ENCODE measurements at regions not wholly inside any gene's neighbourhood (a gene's known extent, or its start where the extent isn't known, plus 50 kb on each side); places are given as distances from the start of the nearest gene placed in this dataset.

DNA sequence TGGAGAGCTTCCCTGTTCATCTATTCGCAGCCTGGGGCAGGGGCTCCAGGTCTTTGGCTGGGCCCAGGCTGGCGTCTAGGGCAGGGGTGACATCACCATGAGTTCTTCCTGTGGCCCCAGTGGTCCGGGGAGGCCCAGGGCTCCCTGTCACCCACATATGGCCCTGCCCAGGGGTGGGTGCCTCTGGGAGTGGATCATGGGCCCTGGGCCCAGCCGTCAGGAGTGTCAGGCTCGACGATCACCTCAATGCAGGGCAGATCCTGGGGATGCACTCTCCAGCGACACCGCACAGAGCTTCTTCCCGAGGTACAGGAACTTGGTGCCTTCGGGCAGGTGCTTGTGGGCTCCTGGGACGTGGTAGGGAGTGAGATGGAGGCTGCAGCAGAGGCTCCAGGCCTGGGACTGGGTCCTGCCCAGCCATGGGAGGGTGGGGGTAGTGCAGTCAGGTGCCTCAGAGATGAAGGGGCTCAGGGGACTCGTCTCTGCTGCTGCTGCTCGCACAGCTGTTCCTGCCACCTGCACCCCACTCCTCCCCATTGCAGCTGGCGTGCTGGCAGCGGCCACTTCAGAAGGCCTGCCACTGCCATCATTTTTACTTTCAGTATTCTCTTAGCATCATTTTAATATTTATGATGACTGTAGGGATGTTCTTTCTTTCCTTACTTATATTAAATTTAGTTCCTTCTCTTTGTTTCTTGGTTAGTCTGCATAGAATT lies 196.0 kb upstream of the VRK2 start:
- H3K9me3 ChIP-seq: peaks cover 2% of the 10 kb centered on the region; the same call in 1 of the 2 replicates
- H3K27me3 ChIP-seq: no peaks in the 10 kb centered on the region
- DNase-seq: no peak
- no peaks in the 10 kb centered on the region for H3K36me3 ChIP-seq
- H3K4me3 ChIP-seq: no peak overlapping the region

DNA sequence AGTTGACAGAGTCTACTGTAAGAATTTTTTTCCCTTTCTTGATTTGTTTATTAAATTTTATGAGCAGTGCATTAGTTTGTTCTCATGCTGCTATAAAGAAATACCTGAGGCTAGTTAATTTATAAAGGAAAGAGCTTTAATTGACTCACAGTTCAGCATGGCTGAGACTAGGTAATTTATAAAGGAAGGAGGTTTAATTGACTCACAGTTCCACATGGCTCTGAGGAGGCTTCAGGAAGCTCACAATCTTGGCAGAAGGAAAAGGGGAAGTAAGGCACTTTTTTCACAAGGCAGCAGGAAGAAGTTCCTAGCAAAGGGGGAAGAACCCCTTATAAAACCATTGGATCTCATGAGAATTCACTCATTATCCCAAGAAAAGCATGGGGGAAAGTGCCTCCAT lies 191.4 kb upstream of the VRK2 start:
- H3K36me3 ChIP-seq: no peaks in the 10 kb centered on the region
- H3K4me3 ChIP-seq: no peak overlapping the region
- DNase-seq: no peak
- H3K27me3 ChIP-seq: no peaks in the 10 kb centered on the region
- H3K9me3 ChIP-seq: no peaks in the 10 kb centered on the region

DNA sequence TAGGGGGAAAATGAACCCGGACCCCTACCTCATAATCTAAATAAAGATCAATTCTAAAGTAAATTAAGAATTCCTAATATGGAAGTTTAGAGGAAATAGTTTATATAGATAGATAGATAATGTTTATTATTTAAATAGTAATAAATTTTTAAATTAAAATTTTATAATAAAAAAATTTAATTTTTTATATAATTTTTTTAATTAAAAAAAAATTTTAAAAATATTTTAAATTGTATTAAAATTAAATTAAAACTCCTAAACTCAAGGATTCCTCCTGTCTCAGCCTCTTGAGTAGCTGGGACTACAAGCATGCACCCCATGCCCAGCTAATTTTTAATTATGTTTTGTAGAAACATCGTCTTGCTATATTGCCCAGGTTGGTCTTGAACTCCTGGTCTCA lies 186.9 kb upstream of the VRK2 start:
- H3K4me3 ChIP-seq: no peak overlapping the region
- no peaks in the 10 kb centered on the region for H3K27me3 ChIP-seq
- no peak for DNase-seq
- H3K9me3 ChIP-seq: no peaks in the 10 kb centered on the region
- no peaks in the 10 kb centered on the region for H3K36me3 ChIP-seq

DNA sequence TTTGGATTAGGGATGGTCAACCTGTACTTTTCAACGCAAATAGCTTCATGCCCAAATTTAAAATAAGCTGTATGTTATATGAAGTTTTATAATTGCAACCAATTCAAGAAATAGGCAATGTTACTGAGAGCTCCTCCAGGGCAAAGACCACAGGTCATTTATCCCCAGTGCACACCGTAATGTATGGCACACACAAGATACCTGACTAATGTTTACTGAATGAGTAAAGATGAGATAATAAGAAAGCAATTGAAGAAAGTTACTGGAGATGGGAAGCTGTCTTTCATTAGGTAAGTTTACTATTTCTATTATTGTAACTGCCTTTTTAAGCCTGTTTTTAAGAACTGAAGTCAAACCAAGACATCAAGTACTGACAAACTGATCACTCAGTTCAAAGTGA lies 184.5 kb upstream of the VRK2 start:
- DNase-seq: no peak
- H3K9me3 ChIP-seq: no peaks in the 10 kb centered on the region
- no peak overlapping the region for H3K4me3 ChIP-seq
- H3K36me3 ChIP-seq: no peaks in the 10 kb centered on the region
- no peaks in the 10 kb centered on the region for H3K27me3 ChIP-seq

DNA sequence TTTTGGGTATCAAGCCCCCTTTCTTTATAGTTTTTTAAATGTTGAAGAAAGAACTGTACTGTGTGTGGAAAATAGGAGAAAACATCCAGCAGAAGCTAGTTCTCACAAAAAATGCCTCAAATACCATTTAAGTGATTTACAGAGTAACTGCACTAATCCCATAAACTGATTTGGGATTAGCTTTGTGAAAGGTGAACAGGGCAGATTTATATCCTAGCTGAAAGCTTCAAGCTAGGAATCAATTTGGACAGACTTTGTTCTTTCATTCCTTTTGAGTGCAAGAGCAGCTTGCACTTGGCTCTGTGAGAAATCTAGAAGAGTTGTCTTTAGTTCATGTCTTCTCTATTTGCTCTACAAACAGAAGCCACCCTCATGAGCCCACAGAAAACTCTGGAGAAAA lies 183.9 kb upstream of the VRK2 start:
- Histone ChIP-seq H3K36me3 (no peaks in the 10 kb centered on the region), H3K27me3 (no peaks in the 10 kb centered on the region), H3K4me3 (no peak overlapping the region), H3K9me3 (no peaks in the 10 kb centered on the region)
- DNase-seq: no peak

DNA sequence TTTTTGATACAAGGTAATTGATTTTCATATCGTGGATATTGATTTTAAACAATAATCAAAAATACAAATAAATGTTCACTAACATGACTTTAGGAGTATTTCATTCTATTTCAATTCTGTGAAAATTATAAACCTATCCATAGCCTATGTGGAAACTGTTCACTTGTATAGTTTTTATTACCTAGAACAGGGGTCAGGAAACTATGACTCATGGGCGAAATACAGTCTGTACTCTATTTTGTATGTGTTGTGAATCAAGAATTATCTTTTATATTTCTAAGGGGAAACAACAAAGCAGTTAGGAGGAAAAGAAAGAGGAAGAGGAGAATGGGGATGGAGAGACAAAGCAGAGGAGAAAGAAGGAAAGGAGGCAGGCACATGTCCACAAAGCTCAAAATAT lies 181.7 kb upstream of the VRK2 start:
- Histone ChIP-seq H3K4me3 (no peak overlapping the region), H3K9me3 (no peaks in the 10 kb centered on the region), H3K27me3 (no peaks in the 10 kb centered on the region), H3K36me3 (no peaks in the 10 kb centered on the region)
- DNase-seq: no peak

DNA sequence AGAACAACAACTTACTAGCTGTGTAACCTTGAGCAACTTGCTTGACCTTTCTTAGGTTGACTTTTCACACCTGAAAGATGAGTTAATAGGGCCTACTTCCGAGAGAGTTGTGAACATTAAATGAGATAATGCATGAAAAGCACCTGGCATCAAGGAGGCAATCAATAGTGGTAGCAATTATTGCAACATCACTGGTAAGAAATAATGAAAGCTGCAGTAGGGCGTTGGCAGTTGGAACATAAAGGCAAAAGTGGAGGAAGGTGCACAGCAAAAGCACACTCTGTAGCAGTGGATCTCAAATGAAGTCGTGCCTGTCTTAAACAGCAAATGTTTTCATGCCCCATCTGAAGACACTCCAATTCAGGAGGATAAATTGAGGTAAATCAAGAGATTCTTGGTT lies 178.9 kb upstream of the VRK2 start:
- no peaks in the 10 kb centered on the region for H3K27me3 ChIP-seq
- no peak for DNase-seq
- no peaks in the 10 kb centered on the region for H3K9me3 ChIP-seq
- H3K4me3 ChIP-seq: no peak overlapping the region
- no peaks in the 10 kb centered on the region for H3K36me3 ChIP-seq

DNA sequence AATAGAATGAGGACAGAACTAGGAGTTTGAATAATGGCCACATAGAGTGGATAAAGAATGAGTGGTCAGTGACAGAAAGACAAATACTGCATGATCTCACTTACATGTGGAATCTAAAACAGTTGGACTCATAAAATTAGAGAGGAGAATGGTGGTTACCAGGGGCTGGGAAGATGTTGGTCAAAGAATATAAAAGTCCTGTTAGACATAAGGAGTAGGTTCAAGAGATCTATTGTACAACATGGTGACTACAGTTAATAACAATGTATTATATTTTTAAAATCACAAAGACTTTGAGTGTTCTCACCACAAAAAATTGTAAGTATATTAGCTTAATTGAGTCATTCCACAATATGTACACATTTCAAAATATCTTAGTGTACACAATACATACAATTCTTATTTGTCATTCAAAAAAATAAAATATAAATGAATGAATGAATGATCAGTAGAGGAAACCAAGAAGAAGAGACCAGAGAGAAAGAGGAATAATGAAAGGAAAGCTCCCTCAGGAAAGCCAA lies 177.9 kb upstream of the VRK2 start:
- Histone ChIP-seq H3K27me3 (no peaks in the 10 kb centered on the region), H3K4me3 (no peak overlapping the region), H3K9me3 (no peaks in the 10 kb centered on the region), H3K36me3 (no peaks in the 10 kb centered on the region)
- DNase-seq: no peak

DNA sequence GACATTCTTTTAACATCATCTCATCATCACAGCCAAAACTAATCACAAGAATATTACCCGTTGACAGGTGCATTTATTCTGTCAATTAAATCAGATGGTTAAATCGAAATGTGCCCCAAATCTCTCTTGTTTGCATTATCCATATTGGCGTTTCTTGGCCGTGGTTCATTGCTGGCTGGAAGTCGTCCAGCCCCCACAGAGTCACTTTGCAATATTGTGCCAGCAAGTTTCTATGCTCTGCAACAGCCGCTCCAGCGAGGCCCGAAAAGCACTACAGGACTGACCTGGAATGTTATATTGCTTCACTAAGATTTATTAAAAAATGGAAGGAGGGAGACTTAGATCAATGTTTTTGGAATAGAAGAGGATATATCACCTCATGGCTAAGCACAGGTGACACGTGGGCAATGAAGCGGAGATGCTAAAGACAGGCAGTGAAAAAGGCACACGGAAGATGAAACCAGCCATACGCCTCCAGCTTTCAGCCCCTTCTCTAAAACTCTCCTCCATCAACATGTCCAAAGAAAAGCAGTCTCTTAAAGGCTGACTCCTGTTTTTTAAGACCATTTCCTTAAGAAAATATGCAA lies 176.8 kb upstream of the VRK2 start:
- no peaks in the 10 kb centered on the region for H3K36me3 ChIP-seq
- no peak for DNase-seq
- no peaks in the 10 kb centered on the region for H3K27me3 ChIP-seq
- no peak overlapping the region for H3K4me3 ChIP-seq
- no peaks in the 10 kb centered on the region for H3K9me3 ChIP-seq

DNA sequence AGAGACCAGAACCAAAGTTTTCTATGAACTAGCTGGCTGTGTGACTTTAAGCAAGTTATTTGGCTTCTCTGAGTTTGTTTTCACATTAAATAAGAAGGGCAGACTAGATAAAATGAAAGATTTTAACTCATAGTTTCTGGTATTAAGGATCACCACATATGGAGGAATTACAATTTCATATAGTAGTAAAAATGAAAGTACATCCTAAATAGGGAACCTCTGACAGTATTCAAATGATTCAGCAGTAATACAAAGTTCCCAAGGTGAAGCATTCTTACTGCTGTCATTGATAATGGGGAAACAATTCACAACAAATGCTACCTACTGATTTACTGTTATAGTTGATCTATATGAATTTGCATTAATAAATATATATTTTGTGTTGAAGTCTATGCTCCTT lies 170.3 kb upstream of the VRK2 start:
- H3K9me3 ChIP-seq: no peaks in the 10 kb centered on the region

DNA sequence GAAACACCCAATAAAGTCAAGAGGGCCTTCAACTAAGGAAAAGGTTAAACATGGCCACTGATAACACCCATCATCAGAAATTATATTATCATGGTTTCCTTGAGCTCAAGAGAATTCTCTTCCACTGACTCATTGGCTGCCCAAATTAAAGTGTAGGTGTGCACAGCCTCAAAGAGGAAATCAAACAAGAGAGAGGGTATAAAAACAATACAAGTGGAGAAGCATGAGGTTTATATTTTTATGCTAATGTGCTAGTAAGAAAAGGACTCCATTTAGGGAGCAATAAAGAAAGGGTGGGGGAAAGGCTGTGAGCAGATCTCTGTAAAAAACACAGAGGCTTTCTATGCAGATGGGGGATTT lies 168.8 kb upstream of the VRK2 start:
- DNase-seq: no peak
- no peak overlapping the region for H3K4me3 ChIP-seq
- H3K36me3 ChIP-seq: no peaks in the 10 kb centered on the region
- no peaks in the 10 kb centered on the region for H3K27me3 ChIP-seq
- H3K9me3 ChIP-seq: no peaks in the 10 kb centered on the region

More for the DNA sequence above, 170.3 kb upstream of the VRK2 start:
- no peak for DNase-seq
- H3K27me3 ChIP-seq: no peaks in the 10 kb centered on the region
- no peaks in the 10 kb centered on the region for H3K36me3 ChIP-seq
- H3K4me3 ChIP-seq: no peak overlapping the region

DNA sequence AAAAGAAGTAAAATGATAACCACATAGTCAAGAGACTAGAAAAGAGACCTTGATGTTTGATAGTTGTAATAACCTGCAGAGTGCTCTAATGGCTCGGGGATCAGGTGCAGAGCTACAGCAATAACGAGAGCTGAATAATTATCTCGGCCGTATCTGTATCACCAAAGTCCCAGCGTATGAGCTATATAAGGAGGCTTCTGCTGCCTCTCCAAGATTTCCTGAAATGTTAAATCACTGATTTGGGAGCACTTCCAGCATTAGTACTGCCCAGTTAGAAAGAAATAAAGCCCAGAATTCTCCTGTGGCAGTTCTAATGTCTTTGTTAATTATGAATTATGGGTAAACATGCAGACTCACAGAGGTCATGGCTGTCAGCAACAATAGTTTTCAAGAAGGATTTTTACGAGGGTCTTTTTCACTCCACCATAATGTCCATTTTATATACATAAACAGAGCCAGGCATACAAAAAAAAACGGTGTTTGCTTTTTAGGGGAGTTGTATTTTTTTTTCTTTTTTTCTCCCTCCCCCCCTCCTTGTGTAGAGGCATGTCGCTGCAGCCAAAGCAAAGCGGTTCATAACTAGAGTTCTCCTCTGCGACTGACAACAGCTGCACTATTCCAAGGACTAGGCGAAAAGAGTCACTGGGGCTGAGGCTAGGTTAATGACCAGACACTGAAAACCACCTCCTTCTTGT lies 168.3 kb upstream of the VRK2 start:
- H3K27me3 ChIP-seq: no peaks in the 10 kb centered on the region
- no peak for DNase-seq

DNA sequence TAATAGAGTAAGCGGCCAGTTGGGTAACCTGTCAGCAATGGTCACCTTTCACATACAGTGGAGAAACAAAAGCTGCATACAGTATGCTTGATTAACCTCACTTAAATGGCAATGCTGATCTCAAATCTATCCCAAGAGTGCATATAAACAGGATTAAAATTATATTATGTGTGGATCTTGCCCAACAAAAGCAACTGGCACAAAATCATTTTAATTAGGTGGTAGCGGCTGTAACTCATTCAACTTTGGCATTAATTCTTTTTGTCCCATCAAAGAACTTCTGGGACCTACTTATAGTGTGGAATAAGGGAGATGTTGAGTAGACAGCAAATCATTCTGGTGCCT lies 167.8 kb upstream of the VRK2 start:
- no peak for DNase-seq
- H3K4me3 ChIP-seq: no peak overlapping the region
- H3K36me3 ChIP-seq: no peaks in the 10 kb centered on the region
- H3K27me3 ChIP-seq: no peaks in the 10 kb centered on the region
- no peaks in the 10 kb centered on the region for H3K9me3 ChIP-seq

More for the DNA sequence above, 168.3 kb upstream of the VRK2 start:
- Histone ChIP-seq H3K4me3 (no peak overlapping the region), H3K9me3 (no peaks in the 10 kb centered on the region), H3K36me3 (no peaks in the 10 kb centered on the region)

DNA sequence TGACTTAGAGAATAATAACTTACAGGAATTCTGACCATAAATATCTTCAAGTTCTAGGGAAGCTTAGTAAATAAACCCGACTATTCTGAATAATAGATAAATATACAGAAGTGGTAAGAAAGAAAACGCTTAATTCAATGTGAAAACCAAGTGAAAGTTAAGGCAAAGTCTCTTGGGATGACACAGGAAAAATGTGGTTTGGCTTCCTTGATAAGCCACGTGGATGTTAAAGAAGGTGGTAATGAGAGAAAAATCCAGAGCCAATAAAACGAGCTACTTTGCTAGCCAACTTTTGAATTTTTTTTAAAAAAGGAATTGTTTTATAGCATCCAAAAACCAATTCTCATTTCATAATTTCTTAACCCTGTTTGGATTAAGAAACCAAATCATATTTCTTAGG lies 166.2 kb upstream of the VRK2 start:
- no peaks in the 10 kb centered on the region for H3K36me3 ChIP-seq
- no peak for DNase-seq
- no peaks in the 10 kb centered on the region for H3K27me3 ChIP-seq
- no peaks in the 10 kb centered on the region for H3K9me3 ChIP-seq
- no peak overlapping the region for H3K4me3 ChIP-seq

DNA sequence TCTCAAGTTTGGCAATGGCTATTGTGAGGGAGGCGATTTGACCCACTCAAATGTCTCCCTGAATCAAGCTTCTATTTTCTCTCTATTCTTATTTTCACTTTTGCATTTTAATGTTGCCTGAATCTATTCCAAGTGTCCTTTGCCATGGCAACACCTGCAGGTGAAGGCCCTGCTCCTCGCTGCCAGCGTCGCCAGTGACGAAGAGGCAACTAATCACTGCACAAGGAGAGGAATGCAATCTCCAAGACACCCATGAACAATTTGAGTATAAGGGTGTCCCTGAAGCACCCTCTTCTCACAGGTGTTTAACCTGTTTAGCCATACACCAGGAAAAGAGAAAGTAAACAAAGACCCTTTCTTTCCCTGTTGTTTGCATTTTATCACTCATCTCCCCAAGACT lies 165.6 kb upstream of the VRK2 start:
- DNase-seq: no peak
- H3K9me3 ChIP-seq: no peaks in the 10 kb centered on the region
- no peak overlapping the region for H3K4me3 ChIP-seq
- no peaks in the 10 kb centered on the region for H3K36me3 ChIP-seq
- H3K27me3 ChIP-seq: no peaks in the 10 kb centered on the region

DNA sequence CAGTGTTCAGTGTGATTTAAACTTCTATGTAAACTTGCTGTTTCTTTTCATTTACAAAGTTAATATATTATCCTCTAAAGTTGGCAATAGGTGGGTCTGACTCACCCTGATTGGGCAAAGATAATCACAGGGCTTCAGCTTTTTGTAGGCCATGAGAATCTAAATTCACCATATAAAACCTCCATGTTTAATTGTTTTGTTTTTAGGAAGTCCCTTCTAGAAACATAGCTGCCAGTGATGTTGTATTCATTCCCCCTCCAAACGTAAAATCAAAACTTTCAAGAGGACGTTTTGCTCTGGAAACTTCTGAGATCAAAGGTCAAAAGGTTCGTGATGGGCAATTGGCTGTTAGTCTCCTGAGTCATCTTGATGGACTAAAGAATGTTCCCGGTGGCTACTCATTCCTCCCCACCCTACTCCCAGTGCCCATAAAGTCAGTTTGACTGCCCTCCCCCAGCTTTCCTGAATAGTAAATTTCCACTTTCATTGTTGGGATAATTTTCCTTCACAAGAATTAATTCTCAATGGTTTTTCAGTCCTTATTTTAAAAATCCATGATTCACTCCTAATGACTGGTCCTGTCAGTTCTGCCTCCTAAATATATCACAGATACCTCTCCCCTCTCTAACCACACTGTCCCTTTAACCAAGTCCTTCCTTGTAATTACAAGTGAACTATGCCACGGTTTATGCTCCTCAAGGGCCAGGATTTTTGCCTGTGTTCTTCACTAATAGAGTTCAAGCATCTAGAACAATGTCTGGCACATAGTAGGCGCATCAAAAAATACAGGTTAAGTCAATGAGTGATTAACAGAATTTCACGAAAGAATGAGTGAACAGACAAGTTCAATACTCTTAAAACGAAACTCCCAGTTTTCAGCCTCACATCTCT lies 164.4 kb upstream of the VRK2 start:
- H3K27me3 ChIP-seq: no peaks in the 10 kb centered on the region
- peak overlapping the region; percentile 42 for H3K4me3 ChIP-seq
- no peaks in the 10 kb centered on the region for H3K9me3 ChIP-seq
- no peaks in the 10 kb centered on the region for H3K36me3 ChIP-seq
- DNase-seq: peak; percentile 71

DNA sequence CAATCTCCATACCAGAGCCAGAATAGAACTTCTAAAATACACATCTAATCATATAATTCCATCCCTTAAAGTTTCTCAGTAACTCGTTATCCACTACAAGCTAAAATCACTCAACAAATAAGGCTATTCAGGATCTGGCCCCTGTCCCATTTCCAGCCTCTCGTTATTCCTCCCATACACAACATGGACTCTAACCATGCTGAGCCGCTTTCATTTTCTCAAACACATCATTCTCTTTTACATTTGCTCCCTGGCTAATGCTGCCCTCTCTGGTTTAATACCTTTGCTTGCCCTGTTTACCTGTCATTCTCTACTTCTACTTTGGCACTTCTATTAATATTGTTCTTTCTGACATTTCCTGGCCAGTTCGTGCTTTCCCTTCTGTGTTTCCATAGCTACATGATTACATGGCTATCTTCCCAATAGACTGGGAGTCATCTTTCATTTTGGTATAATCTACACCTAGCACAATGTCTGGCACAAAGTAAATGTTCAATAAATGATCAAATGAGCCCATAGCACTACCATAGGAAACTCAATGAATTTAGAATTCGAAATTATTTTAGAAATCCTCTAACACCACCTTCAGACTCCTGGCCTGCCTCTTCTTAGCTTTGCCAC lies 163.6 kb upstream of the VRK2 start:
- H3K27me3 ChIP-seq: no peaks in the 10 kb centered on the region
- H3K9me3 ChIP-seq: no peaks in the 10 kb centered on the region
- peak overlapping the region; percentile 42 for H3K4me3 ChIP-seq
- DNase-seq: peak; percentile 40
- H3K36me3 ChIP-seq: no peaks in the 10 kb centered on the region

Measured in MG63 (cell line).